ENCODE measurements at regions not wholly inside any gene's neighbourhood (a gene's known extent, or its start where the extent isn't known, plus 50 kb on each side); places are given as distances from the start of the nearest gene placed in this dataset.

DNA sequence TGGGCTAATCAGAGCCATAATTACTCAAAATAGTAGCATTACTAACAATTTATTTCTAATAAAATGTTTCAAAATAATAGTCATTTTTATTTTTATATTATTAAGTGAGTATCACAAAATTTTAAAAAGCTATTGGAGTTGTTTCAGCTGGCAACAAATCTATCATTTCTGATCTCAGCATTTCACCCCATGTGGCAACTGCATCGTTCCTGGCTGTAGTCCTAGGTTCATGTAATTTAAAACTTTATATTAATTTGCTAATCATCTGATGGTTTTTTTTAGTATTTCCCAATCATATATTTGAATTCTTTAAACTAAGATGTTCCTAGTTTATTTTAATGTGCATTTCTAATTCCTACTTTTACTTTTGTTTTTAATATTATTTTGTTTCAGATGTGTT is 293.0 kb upstream of the AKR1E2 start:
- TF ChIP-seq, protein P1, sequence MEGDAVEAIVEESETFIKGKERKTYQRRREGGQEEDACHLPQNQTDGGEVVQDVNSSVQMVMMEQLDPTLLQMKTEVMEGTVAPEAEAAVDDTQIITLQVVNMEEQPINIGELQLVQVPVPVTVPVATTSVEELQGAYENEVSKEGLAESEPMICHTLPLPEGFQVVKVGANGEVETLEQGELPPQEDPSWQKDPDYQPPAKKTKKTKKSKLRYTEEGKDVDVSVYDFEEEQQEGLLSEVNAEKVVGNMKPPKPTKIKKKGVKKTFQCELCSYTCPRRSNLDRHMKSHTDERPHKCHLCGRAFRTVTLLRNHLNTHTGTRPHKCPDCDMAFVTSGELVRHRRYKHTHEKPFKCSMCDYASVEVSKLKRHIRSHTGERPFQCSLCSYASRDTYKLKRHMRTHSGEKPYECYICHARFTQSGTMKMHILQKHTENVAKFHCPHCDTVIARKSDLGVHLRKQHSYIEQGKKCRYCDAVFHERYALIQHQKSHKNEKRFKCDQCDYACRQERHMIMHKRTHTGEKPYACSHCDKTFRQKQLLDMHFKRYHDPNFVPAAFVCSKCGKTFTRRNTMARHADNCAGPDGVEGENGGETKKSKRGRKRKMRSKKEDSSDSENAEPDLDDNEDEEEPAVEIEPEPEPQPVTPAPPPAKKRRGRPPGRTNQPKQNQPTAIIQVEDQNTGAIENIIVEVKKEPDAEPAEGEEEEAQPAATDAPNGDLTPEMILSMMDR (conservative IDR thresholded peaks at IDR 0.05): no peak
- no peak for TF ChIP-seq EZH2 (IDR thresholded peaks at IDR 0.05; ENCODE audit: low read depth)
